Calu3 (cell line): ENCODE measurements at regions not wholly inside any gene's neighbourhood (a gene's known extent, or its start where the extent isn't known, plus 50 kb on each side); places are given as distances from the start of the nearest gene placed in this dataset.

Experiments
- BruUV-seq: library from RNA; stranded (reverse); fragments of 400-500 nt; replicated peaks from 2 replicates; lab custom pipeline; 2021; lab: Mats Ljungman, UMichigan
- CTCF ChIA-PET: fragments of 300-600 bp; sonication (Branson Sonifier 250); formaldehyde crosslinking; loops from one replicate; lab custom pipeline; 2022; ENCODE audit warnings: antibody characterized with exemption; lab: Charles Lee
- DNase-seq: peaks from one replicate; pipeline ENCODE4 v3.0.0; 2022
- H3K27ac Mint-ChIP-seq: one replicate; pipeline ENCODE4 v1.8.0; 2022; ENCODE audit warnings: mixed read lengths; ENCODE audit not compliant: unreplicated experiment
- H3K27me3 Mint-ChIP-seq: one replicate; pipeline ENCODE4 v1.8.0; 2022; ENCODE audit warnings: mixed read lengths; ENCODE audit not compliant: unreplicated experiment
- H3K36me3 Mint-ChIP-seq: one replicate; pipeline ENCODE4 v1.8.0; 2022; ENCODE audit warnings: mild to moderate bottlenecking, moderate library complexity, mixed read lengths; ENCODE audit not compliant: insufficient read depth, unreplicated experiment
- H3K4me1 Mint-ChIP-seq: one replicate; pipeline ENCODE4 v1.8.0; 2022; ENCODE audit warnings: mild to moderate bottlenecking, low read depth, mixed read lengths; ENCODE audit not compliant: unreplicated experiment
- H3K4me3 Mint-ChIP-seq: one replicate; pipeline ENCODE4 v1.8.0; 2022; ENCODE audit warnings: mild to moderate bottlenecking, low read depth, moderate library complexity, mixed read lengths; ENCODE audit not compliant: unreplicated experiment
- H3K9me3 Mint-ChIP-seq: one replicate; pipeline ENCODE4 v1.8.0; 2022; ENCODE audit warnings: low read depth, mixed read lengths; ENCODE audit not compliant: unreplicated experiment
- CTCF ChIP-seq: fragments of 200-600 bp; IDR thresholded peaks from one replicate; pipeline ENCODE4 v1.8.0; 2022; ENCODE audit warnings: antibody characterized with exemption; ENCODE audit not compliant: unreplicated experiment
- intact Hi-C: fragments of 100-400 bp; cut with micrococcal nuclease; formaldehyde crosslinking; loops from one replicate; pipeline ENCODE4 v1.10.0; 2022; ENCODE audit not compliant: unreplicated experiment

- DNase-seq = no peak
- BruUV-seq = no TSS peak
- no peak overlapping the region for H3K4me3 Mint-ChIP-seq
- H3K27ac Mint-ChIP-seq = no peak overlapping the region
- no peaks in the 10 kb centered on the region for H3K36me3 Mint-ChIP-seq
- intact Hi-C loops = no loop called here
- H3K27me3 Mint-ChIP-seq = no peaks in the 10 kb centered on the region
- CTCF ChIA-PET = no interaction called here
- TF ChIP-seq CTCF = no peak
- no peaks in the 10 kb centered on the region for H3K4me1 Mint-ChIP-seq
- H3K9me3 Mint-ChIP-seq = no peaks in the 10 kb centered on the region
Measured at GRCh38 chr6:105804424-105804823, 281.7 kb upstream of the PRDM1 start.

- no peaks in the 10 kb centered on the region for H3K27me3 Mint-ChIP-seq
- DNase-seq = no peak
- no peaks in the 10 kb centered on the region for H3K4me1 Mint-ChIP-seq
- no peak overlapping the region for H3K4me3 Mint-ChIP-seq
- no TSS peak for BruUV-seq
- H3K36me3 Mint-ChIP-seq = no peaks in the 10 kb centered on the region
- CTCF ChIA-PET = no interaction called here
- no peak for TF ChIP-seq CTCF
- no peaks in the 10 kb centered on the region for H3K9me3 Mint-ChIP-seq
- no peak overlapping the region for H3K27ac Mint-ChIP-seq
- intact Hi-C loops = no loop called here
Measured at GRCh38 chr6:105804000-105804399, 282.1 kb upstream of the PRDM1 start.

GRCh38 chr6:105803442-105803841, 282.7 kb upstream of the PRDM1 start:
- H3K9me3 Mint-ChIP-seq = no peaks in the 10 kb centered on the region

GRCh38 chr6:105802703-105803102, 283.4 kb upstream of the PRDM1 start:
- Mint-ChIP-seq H3K27ac (no peak overlapping the region), H3K4me3 (no peak overlapping the region), H3K27me3 (no peaks in the 10 kb centered on the region), H3K9me3 (no peaks in the 10 kb centered on the region), H3K36me3 (no peaks in the 10 kb centered on the region), H3K4me1 (no peaks in the 10 kb centered on the region)
- no peak for DNase-seq
- BruUV-seq = no TSS peak
- intact Hi-C loops = no loop called here
- TF ChIP-seq CTCF = no peak
- CTCF ChIA-PET = no interaction called here

More at GRCh38 chr6:105803442-105803841, 282.7 kb upstream of the PRDM1 start:
- BruUV-seq = no TSS peak
- no peaks in the 10 kb centered on the region for H3K27me3 Mint-ChIP-seq
- H3K4me3 Mint-ChIP-seq = no peak overlapping the region
- intact Hi-C loops = no loop called here
- DNase-seq = no peak
- no peaks in the 10 kb centered on the region for H3K4me1 Mint-ChIP-seq
- no peak overlapping the region for H3K27ac Mint-ChIP-seq
- H3K36me3 Mint-ChIP-seq = no peaks in the 10 kb centered on the region
- no peak for TF ChIP-seq CTCF
- CTCF ChIA-PET = interaction anchor here (0.6 kb wide), 1 partner anchor 218 kb away, joined by 3 read pairs; no protein-coding TSS in a partner anchor
